ENCODE measurements at regions not wholly inside any gene's neighbourhood (a gene's known extent, or its start where the extent isn't known, plus 50 kb on each side); places are given as distances from the start of the nearest gene placed in this dataset.

GRCh38 chr11:122022646-122023045 is 93.4 kb downstream of the BLID start:
- Mint-ChIP-seq H3K9me3 (ENCODE audit: unreplicated experiment) (no peaks in the 10 kb centered on the region), H3K27me3 (ENCODE audit: unreplicated experiment) (no peaks in the 10 kb centered on the region), H3K4me3 (ENCODE audit: unreplicated experiment) (no peak overlapping the region), H3K36me3 (ENCODE audit: low read depth, unreplicated experiment) (no peaks in the 10 kb centered on the region), H3K27ac (ENCODE audit: unreplicated experiment) (no peak overlapping the region), H3K4me1 (ENCODE audit: unreplicated experiment) (peaks cover 3% of the 10 kb centered on the region)
- TF ChIP-seq CTCF (IDR thresholded peaks at IDR 0.05; ENCODE audit: unreplicated experiment) = no peak
- no peak for DNase-seq (ENCODE audit: low spot score)

DNA sequence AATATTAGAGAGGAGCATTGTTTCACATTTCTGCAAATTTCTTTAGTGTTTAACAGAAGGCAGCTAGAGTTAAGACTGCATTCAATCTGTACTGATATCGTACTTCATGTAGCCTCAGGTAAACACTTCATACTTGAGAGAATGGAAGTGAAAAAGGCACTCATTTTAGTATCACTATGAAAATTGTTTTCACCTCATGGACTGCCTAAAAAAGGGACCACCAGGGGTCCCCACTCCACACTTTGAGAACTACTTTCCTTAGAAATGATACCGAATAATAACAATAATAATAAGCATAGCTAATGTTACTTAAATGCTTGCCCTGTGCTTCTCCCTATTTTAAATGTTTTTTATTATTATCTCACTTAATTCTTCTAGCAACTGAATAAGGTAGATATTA is 95.1 kb downstream of the BLID start:
- H3K27ac Mint-ChIP-seq (ENCODE audit: unreplicated experiment) = no peak overlapping the region
- TF ChIP-seq CTCF (IDR thresholded peaks at IDR 0.05; ENCODE audit: unreplicated experiment) = peak; percentile 78
- no peaks in the 10 kb centered on the region for H3K9me3 Mint-ChIP-seq (ENCODE audit: unreplicated experiment)
- peak; percentile 31 for DNase-seq (ENCODE audit: low spot score)
- peaks cover 3% of the 10 kb centered on the region for H3K4me1 Mint-ChIP-seq (ENCODE audit: unreplicated experiment)
- no peaks in the 10 kb centered on the region for H3K27me3 Mint-ChIP-seq (ENCODE audit: unreplicated experiment)
- H3K36me3 Mint-ChIP-seq (ENCODE audit: low read depth, unreplicated experiment) = no peaks in the 10 kb centered on the region
- H3K4me3 Mint-ChIP-seq (ENCODE audit: unreplicated experiment) = no peak overlapping the region

DNA sequence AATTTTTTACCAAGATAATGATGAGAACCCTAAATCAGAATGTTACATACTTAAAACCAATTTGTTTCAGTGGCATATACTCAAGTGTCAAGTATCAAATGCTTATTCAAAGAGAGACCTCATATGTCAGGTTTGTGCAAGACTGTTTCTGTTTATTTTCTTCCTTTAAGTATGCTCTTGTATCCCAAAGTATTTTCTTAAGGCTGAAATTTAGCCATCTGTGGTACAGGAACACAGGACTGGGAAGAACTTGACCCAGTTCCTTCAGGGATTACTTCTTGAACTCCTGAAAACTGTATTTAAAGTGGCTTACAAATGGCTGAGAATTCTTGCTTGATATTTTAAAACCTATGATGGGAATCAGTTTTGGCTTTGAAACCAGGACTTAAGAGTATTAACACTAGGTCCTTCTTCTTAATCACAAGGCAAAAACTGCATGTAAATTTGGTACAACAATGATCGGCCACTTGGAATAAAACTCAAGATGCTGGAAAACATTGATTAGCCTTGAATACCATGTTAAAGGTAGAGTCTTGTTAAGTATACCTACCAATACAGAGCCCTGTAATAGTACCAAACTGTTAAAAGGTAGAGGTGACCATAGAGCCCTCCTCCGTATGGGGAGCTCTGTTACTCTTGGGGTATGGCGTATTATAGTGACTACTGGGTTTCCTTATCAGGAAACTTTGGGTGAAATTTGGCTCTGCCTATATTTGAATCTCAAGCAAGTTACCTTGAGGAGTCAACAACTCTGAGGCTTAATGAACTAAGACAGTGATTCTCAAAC is 95.9 kb downstream of the BLID start:
- Mint-ChIP-seq H3K27me3 (ENCODE audit: unreplicated experiment) (no peaks in the 10 kb centered on the region), H3K9me3 (ENCODE audit: unreplicated experiment) (no peaks in the 10 kb centered on the region), H3K4me3 (ENCODE audit: unreplicated experiment) (no peak overlapping the region), H3K4me1 (ENCODE audit: unreplicated experiment) (peaks cover 3% of the 10 kb centered on the region), H3K27ac (ENCODE audit: unreplicated experiment) (no peak overlapping the region), H3K36me3 (ENCODE audit: low read depth, unreplicated experiment) (no peaks in the 10 kb centered on the region)
- DNase-seq (ENCODE audit: low spot score) = no peak
- TF ChIP-seq CTCF (IDR thresholded peaks at IDR 0.05; ENCODE audit: unreplicated experiment) = no peak

GRCh38 chr11:122007601-122008071 is 108.4 kb downstream of the BLID start:
- DNase-seq (ENCODE audit: low spot score) = no peak
- H3K4me1 Mint-ChIP-seq (ENCODE audit: unreplicated experiment) = no peaks in the 10 kb centered on the region
- no peak overlapping the region for H3K27ac Mint-ChIP-seq (ENCODE audit: unreplicated experiment)
- H3K36me3 Mint-ChIP-seq (ENCODE audit: low read depth, unreplicated experiment) = no peaks in the 10 kb centered on the region
- H3K4me3 Mint-ChIP-seq (ENCODE audit: unreplicated experiment) = no peak overlapping the region
- H3K27me3 Mint-ChIP-seq (ENCODE audit: unreplicated experiment) = no peaks in the 10 kb centered on the region
- H3K9me3 Mint-ChIP-seq (ENCODE audit: unreplicated experiment) = no peaks in the 10 kb centered on the region
- TF ChIP-seq CTCF (IDR thresholded peaks at IDR 0.05; ENCODE audit: unreplicated experiment) = no peak

DNA sequence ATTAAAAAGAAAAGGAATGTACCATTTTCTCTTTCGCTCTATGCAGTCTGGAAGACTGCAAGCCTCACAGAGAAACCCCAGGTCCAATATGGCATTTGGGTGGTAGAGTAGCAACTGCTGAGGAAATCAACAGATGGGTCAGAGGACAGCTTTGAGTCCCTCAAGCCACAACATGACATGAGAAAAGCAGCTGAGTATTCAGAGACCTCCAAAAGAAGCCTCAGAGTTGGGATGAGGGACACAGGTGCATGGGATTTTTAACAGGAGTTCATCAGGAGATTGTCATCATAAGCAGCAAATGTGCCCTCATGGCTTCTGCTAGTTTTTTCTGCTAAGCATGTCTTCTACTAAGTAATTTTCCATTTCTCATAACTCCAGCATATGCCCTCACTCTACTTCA is 111.6 kb downstream of the BLID start:
- no peaks in the 10 kb centered on the region for H3K27me3 Mint-ChIP-seq (ENCODE audit: unreplicated experiment)
- no peak for DNase-seq (ENCODE audit: low spot score)
- no peaks in the 10 kb centered on the region for H3K4me1 Mint-ChIP-seq (ENCODE audit: unreplicated experiment)
- H3K9me3 Mint-ChIP-seq (ENCODE audit: unreplicated experiment) = no peaks in the 10 kb centered on the region
- no peak for TF ChIP-seq CTCF (IDR thresholded peaks at IDR 0.05; ENCODE audit: unreplicated experiment)
- no peak overlapping the region for H3K4me3 Mint-ChIP-seq (ENCODE audit: unreplicated experiment)
- no peaks in the 10 kb centered on the region for H3K36me3 Mint-ChIP-seq (ENCODE audit: low read depth, unreplicated experiment)
- H3K27ac Mint-ChIP-seq (ENCODE audit: unreplicated experiment) = no peak overlapping the region
